GM12878 (cell line): ENCODE measurements at regions not wholly inside any gene's neighbourhood (a gene's known extent, or its start where the extent isn't known, plus 50 kb on each side); places are given as distances from the start of the nearest gene placed in this dataset.

Source experiments
- CTCF ChIP-seq, 3 experiments: IDR thresholded peaks in 2 of 3; conservative IDR thresholded peaks in 1 of 3; 2 replicates each; pipeline ENCODE4 v1.5.1; 2011; ENCODE audit warnings: low read depth in 3 of 3, low read length in 3 of 3, mild to moderate bottlenecking in 3 of 3, control low read depth in 2 of 3, moderate library complexity in 2 of 3, inconsistent platforms in 1 of 3, mixed read lengths in 1 of 3; ENCODE audit not compliant: control insufficient read depth in 2 of 3, insufficient read depth in 1 of 3; ENCODE audit errors: extremely low read depth in 1 of 3
- EP300 ChIP-seq, 2 experiments: fragments of 150-350 bp in 1 of 2; IDR thresholded peaks; 2 replicates each; pipeline ENCODE4 v1.6.1; 2011 to 2012; ENCODE audit warnings: low read depth in 2 of 2, low read length in 2 of 2, borderline replicate concordance in 1 of 2, improper control_type of control experiment in 1 of 2, inconsistent platforms in 1 of 2; ENCODE audit not compliant: control insufficient read depth in 1 of 2
- NR2C1 ChIP-seq: fragments of 450-650 bp; IDR thresholded peaks from 2 replicates; pipeline ENCODE4 v1.6.1; 2017; ENCODE audit warnings: antibody characterized with exemption, mild to moderate bottlenecking, moderate library complexity
- NR2C2 ChIP-seq: IDR thresholded peaks from 2 replicates; pipeline ENCODE4 v1.6.1; 2011; ENCODE audit warnings: borderline replicate concordance, low read depth; ENCODE audit not compliant: control insufficient read depth, insufficient read length
- POLR2A ChIP-seq: IDR thresholded peaks from 2 replicates; pipeline ENCODE4 v1.6.1; 2011; ENCODE audit warnings: low read depth, mild to moderate bottlenecking, low read length
- REST ChIP-seq: IDR thresholded peaks from 2 replicates; pipeline ENCODE4 v1.6.1; 2012; ENCODE audit warnings: mild to moderate bottlenecking, low read depth, low read length
- USF2 ChIP-seq: IDR thresholded peaks from 2 replicates; pipeline ENCODE4 v1.6.1; 2011; ENCODE audit warnings: low read depth, low read length, improper control_type of control experiment, borderline replicate concordance

GRCh38 chr17:77061669-77062068 lies 79.1 kb upstream of the SEC14L1 start:
- no peak for TF ChIP-seq EP300 (IDR thresholded peaks at IDR 0.05; ENCODE audit: borderline replicate concordance in 1 of 2, control insufficient read depth in 1 of 2, low read depth in 2 of 2, low read length in 2 of 2)
- no peak for TF ChIP-seq CTCF (IDR thresholded peaks at IDR 0.05 in 2 of 3, conservative IDR thresholded peaks at IDR 0.05 in 1 of 3; ENCODE audit: control insufficient read depth in 2 of 3, extremely low read depth in 1 of 3, insufficient read depth in 1 of 3, low read depth in 3 of 3, low read length in 3 of 3)
- no peak for TF ChIP-seq POLR2A
- TF ChIP-seq REST = no peak
- TF ChIP-seq NR2C1 = no peak
- TF ChIP-seq NR2C2 = no peak
- TF ChIP-seq USF2 = no peak
